CMK (cell line): ENCODE measurements at regions not wholly inside any gene's neighbourhood (a gene's known extent, or its start where the extent isn't known, plus 50 kb on each side); places are given as distances from the start of the nearest gene placed in this dataset.

Experiments used
- DNase-seq: peaks from one replicate; pipeline ENCODE4 v3.0.0-alpha.2; 2010; ENCODE audit warnings: low read depth

DNA sequence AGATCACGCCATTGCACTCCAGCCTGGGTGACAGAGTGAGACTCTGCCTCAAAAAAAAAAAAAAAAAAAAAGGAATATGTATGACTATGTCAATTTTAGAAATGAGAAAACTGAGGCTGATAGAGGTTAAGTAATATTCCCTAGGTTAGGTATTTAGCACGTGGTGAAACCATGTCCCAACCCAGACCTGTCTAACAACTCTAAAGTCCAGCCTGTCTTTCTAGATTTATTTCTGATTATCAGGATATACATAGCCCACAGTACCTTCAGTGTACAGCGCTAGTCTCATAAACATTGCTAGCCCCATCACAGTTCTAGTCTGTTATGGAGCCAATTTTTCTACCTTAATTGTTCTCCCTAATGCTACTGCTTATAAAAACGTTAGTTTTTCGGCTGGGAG lies 88.4 kb upstream of the RAP2B start:
- no peak for DNase-seq

DNA sequence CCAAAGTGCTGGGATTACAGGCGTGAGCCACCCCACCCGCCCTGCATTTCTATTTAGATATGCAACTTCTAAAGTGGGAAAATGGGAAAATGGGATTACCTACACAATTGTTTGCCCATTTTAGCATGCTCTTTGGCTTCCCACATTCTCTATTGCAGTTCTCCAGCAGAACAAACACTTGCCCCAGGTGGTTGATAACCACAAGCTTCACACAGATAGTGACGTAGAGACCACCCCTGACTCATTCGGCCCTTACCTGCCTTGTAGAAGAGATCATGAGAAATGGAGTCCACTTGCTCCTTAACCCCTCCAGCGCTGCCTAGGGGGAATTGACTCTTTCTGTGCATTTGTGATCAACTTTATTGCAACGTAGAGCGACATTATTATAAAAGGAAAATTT lies 83.2 kb upstream of the RAP2B start:
- no peak for DNase-seq

DNA sequence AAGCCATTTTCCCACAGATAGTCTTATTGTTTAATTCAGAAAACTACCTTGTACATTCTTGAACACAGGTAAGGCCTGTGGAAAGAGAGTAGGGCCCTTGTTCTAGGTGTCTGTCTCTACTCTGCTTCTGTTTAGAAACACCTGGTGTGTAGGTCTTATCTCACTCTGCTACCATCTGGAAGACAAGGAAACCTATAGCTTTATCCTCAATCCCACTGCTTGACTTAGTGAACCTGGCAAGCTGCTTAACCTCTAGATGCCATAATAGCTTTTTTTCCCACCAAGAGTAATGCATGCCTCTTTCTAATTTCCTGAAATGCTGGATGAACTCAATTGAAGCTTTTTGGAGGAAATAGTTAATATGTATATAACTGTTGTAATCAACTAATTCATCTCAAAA lies 82.6 kb upstream of the RAP2B start:
- no peak for DNase-seq

DNA sequence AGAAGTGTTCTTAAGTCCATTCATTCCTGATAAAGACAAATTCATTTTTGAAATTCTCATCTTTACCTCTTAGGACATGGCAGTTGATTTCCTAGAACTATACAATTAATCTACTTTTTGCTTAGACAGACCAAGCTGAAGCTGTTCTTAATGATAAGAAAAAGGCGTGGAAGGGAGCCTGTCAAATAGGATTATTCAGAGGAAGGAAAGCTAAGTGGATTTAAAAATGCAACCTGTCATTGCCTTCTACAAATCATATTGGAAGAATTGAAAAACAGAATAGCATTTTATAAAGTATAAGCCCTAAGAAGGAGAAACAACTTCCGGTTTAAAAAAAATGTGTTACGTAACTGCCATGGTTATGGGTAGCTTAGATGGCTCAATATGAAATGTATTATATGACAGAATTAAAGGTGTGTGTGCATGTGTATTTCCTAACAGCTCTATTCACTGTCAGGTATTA lies 81.2 kb upstream of the RAP2B start:
- DNase-seq: no peak

DNA sequence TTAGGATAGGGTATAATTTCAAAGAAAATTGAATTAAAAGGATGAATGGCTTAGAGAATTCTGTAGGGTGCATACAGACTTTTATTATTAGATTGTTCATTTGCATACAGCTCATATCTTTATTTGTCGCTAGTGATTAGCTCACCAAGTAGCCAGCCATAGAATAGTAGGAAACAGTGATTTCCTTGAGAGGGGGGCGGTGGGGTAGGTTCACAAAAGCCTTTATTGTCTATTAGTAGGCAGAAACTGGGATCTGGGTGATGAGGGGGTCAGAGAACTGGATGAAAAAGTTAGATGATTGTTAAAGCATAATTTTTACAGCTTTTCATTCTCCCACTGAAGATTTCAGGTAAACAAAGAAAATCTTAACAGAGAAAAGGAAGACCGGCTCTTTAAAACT lies 77.6 kb upstream of the RAP2B start:
- DNase-seq: no peak

DNA sequence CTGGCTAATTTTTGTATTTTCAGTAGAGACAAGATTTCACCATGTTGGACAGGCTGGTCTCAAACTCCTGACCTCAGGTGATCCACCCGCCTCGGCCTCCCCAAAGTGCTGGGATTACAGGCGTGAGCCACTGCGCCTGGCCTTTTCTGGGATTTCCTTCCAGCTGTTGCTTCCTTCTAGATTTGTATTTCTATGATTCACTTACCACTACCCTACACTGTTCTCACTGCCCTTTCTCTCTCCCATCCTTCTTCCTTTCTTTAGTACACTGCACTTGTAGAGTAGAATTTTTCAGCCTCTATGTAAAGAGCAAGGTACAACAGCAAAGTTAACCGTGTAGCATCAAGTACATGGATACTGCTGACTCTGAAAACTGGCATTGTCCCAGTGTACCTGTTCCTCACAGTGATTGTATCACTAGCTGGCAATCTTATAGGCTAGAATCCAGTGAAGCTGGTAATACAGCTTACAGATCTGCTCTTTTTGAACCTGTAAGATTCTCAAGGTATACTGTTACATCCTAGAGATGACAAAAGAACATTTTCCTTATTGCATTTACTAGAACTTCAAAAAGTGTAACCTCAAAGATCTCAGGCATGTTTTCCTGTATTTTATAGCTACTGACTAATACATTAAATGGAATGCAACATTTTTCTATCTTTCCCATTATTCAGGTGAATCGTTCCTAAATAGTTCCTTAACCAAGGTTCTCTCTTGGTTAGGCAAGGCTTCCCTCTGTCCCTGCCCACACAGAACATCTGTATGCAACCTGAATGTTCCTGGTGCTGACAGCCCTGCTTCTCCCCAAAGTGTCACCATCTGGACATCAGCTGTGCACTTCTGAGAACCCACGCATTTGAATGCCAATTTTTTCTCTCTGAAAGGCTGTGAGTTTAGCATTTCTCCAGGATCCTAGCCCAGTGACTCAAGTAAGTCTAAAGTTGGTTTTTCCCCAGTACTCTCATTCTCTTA lies 74.1 kb upstream of the RAP2B start:
- no peak for DNase-seq

DNA sequence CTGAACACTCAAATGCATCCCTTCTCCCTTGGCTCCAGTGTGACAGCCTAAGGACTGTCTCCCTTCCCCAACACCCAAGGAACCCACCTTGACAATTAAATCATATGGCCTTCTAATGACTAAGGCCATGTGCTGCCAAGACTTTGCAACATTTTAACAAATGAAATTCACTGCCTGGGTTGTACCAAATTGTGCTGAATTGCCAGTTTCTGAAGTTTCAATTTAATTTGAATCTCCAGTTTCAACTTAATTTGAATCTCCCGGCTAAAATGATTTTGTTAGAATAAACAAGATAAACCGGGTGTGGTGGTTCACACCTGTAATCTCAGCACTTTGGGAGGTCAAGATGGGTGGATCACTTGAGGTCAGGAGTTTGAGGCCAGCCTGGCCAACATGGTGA lies 72.4 kb upstream of the RAP2B start:
- DNase-seq: no peak

DNA sequence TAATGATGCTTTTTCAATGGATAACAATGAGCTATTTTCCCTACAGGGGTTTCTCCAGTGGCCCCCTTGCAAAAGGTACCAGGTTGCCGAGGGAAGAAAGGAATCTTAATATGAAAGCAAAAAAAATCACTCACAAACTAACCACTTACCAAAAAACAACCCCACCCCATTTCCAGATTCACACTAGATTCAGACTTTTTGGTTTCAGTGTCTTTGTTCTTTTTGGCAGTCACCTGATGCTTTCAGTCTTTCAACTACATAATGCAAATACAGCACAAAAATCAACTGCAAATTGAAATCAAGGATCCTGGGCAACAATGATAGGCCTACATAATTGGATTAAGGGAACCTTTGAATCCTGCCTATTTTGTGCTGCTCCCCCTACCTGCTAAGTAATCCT lies 71.1 kb upstream of the RAP2B start:
- DNase-seq: no peak

DNA sequence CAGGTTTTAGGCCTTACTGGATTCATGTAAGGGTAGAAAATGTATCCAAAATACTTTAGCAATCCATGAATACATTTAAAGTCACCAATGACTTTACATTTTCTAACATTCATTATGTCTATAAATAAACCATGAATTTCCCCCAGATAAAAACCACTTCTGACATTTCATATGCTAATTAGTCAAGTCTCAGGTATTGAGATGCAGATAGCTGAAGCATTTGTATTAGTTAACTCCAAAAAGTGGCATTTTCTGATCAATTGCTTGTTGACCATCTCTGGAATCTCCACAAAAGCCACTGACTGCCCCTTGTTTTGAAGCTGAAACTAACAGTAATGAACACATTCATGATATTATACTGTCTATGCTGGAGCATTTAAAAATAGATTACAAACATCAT lies 68.4 kb upstream of the RAP2B start:
- no peak for DNase-seq

DNA sequence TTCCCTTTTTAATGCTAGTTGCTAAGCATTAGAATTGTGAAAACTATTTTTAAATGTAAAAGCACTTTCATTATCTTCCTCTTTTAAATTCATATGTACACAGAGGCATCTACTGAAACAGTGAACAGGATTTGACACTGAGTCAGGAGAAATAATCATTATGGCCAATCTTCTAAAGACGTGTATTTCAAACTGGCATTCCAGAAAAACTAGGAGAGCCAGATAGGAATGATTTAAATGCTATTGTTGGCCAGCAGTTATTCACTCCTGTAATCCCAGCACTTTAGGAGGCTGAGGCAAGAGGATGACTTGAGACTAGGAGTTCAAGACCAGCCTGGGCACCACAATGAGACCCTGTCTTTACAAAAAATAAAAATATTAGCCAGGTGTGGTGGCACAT lies 67.6 kb upstream of the RAP2B start:
- DNase-seq: no peak

DNA sequence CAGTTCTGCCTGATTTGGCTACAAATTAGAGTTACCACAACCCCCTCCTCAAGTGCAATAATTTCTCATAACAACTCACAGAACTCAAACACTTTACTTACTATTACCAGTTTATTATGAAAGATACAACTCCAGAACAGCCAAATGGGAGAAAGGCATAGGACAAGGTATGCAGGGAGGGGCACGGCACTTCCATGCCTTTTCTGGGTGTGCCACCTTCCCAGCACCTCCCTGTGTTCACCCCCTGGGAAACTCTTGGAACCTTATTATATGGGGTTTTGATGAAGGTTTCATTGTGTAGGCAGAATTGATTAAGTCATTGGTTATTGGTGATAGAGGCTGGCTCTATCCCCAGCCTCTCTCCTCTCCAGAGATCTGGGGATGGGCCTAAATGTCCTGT lies 66.6 kb upstream of the RAP2B start:
- no peak for DNase-seq

DNA sequence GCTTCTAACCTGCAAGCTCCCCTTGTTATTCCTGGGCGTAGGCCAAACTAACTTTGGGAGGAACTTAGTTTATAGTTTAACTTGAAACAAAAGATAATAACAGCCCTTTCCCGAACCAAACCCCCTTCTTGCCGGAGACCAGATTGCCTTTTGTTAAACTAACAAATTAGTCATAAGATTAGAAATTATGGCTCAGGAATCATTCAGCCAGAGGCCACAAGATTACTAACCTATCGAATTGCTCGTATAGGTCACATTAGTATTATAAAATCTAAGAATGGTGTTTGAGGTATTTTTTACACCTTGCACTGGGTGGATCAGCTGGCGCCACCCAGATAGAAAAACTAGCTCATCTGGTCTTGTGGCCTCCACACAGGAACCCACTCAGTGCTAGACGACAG lies 65.3 kb upstream of the RAP2B start:
- no peak for DNase-seq

DNA sequence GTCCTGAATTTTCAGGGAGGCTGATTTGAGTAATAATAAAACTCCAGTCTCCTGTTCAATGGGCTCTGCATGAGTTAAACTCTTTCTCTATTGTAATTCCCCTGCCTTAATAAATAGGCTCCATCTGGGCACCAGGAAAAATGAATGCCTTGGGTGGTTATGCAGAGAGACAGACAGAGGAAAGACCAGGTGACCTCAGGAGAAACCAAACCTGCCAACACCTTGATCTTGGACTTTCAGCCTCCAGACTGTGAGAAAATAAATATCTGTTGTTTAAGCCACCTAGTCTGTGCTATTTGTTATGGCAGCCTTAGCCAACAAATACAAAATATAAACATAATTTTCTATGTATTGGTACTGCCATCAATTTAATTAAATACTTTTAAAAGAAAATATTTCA lies 64.8 kb upstream of the RAP2B start:
- DNase-seq: no peak

DNA sequence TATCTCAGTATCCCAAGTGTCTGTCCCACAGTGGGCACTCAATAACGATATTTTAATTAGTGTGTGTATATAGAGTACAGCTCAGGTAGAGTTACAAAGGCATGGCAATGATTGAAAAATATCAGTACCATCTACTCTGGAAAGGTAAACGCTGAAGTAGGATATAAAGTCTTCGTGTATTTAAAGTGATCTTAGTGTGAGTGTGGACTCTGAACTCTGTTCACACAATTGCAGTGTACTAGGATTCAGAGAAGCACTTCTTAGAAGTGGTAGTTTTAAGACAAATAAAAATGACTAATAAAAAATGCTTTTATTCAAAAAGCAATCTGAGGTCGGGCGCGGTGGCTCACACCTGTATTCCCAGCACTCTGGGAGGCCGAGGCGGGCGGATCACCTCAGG lies 62.9 kb upstream of the RAP2B start:
- DNase-seq: no peak

DNA sequence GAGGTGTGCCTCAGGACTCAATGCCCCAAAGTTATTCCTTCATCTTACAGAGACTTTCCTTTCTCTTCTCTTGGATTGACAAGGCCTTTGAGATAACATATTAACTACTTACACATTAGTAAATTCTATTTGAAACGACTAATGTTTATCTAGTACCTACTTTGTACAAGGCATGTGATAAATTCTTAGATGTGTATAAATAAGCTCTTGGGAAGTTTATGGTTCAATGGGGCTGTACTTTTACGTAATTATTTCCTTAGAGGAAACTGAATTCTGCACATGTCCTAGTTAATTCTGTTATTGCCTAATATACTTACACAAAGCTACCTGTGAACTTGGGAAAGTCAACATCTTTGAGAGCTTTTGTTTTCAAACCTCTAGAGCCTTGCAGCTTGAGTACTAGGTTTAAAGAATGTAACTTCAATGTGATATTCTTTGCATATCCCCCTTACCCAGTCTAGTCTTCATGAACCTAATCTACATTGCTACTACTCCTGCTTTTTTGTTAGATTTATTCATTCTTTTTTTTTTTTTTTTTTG lies 58.5 kb upstream of the RAP2B start:
- DNase-seq: no peak

DNA sequence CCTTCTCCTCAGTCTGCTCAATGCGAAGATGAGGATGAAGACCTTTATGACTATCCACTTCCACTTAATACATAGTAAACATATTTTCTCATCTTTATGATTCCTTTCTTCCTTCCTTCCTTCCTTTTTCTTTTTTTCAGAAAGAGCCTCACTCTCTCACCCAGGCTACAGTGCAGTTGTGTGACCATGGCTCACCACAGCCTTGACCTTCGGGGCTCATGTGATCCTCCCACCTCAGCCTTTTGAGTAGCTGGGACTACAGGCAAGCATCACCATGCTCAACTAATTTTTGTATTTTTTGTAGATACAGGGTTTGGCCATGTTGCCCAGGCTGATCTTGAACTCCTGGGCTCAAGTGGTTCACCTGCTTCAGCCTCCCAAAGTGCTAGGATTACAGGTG lies 52.0 kb upstream of the RAP2B start:
- no peak for DNase-seq

DNA sequence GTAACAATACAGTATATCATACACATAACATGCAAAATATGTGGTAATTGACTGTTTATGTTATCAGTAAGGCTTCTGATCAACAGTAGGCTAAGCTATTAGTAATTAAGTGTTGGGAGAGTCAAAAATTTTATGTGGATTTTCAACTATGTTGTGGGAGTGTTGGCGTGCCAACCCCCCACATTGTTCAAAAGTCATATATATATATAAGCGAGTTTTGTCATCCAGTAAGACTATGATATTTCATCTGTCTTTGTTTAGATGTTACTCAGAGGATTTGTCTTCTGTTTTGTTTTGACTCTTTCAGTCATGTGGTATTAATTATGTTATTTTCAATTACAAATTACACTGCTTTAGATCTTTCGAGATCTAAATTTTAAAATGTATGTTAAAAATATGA lies 51.0 kb upstream of the RAP2B start:
- DNase-seq: no peak
